Esophagus squamous epithelium (tissue), 4 donors: ENCODE measurements at regions not wholly inside any gene's neighbourhood (a gene's known extent, or its start where the extent isn't known, plus 50 kb on each side); places are given as distances from the start of the nearest gene placed in this dataset.

Experiments
- CTCF ChIP-seq, 6 experiments: fragments of 450-650 bp in 4 of 6; fragments of 200-600 bp in 2 of 6; sonication (generic) in 2 of 6; IDR thresholded peaks; one replicate each; pipeline ENCODE4 v1.5.1; 2016 to 2019; ENCODE audit warnings: antibody characterized with exemption in 6 of 6, mild to moderate bottlenecking in 4 of 6, moderate library complexity in 4 of 6
- POLR2A ChIP-seq, 4 donors: fragments of 450-650 bp; IDR thresholded peaks; one replicate each; pipeline ENCODE4 v1.6.1; 2017; ENCODE audit warnings: antibody characterized with exemption in 4 of 4, mild to moderate bottlenecking in 4 of 4, moderate library complexity in 3 of 4

- no peak for TF ChIP-seq CTCF (IDR thresholded peaks at IDR 0.05)
- TF ChIP-seq POLR2A (IDR thresholded peaks at IDR 0.05): no peak
These were observed 108.4 kb upstream of the CLDN10 start for GRCh38 chr13:95444006-95444730.
